NT2/D1 (cell line): ENCODE measurements at regions not wholly inside any gene's neighbourhood (a gene's known extent, or its start where the extent isn't known, plus 50 kb on each side); places are given as distances from the start of the nearest gene placed in this dataset.

ENCODE experiments used
- YY1 ChIP-seq: IDR thresholded peaks from 2 replicates; pipeline ENCODE4 v1.6.1; 2011; ENCODE audit not compliant: insufficient read length, insufficient read depth
- ZNF274 ChIP-seq: IDR thresholded peaks from 2 replicates; pipeline ENCODE4 v1.6.1; 2011; ENCODE audit warnings: mild to moderate bottlenecking, low read depth, low read length

DNA sequence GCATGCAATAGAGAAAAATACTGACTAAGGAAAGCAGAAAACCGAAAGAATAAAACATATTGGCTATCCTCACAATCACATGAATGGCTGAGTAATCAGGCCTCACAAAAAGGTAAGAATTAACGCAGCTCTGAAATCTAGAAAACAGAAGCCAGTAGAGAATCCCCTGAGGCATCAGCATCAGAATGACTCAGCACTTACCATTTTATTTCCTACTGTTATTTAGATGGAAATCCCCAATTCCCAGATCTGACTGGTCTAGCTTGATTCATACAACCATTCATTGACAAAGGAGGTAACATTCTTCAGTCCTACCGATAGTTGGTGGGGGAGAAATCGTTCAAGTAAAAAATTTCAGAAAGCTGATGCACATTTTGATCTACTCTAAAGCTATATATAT is 1408.4 kb upstream of the WWC1 start:
- no peak for TF ChIP-seq YY1
- TF ChIP-seq ZNF274, result no peak
